CD14-positive monocyte (primary cell): ENCODE measurements at regions not wholly inside any gene's neighbourhood (a gene's known extent, or its start where the extent isn't known, plus 50 kb on each side); places are given as distances from the start of the nearest gene placed in this dataset.

Experiments
- DNase-seq, 3 donors: peaks; one replicate each; pipeline ENCODE4 v3.0.0-alpha.2; 2011 to 2022
- H2AFZ ChIP-seq: 2 replicates; pipeline ENCODE4 v1.6.0; 2012; ENCODE audit warnings: mild to moderate bottlenecking, low read depth, low read length, inconsistent platforms; ENCODE audit not compliant: insufficient read depth, poor library complexity, severe bottlenecking
- H3K27ac ChIP-seq, 2 donors: 1 replicate in 1 of 2; 2 replicates in 1 of 2; pipeline ENCODE4 v1.5.1; 2012 to 2013; ENCODE audit warnings: low read length in 2 of 2, control low read depth in 1 of 2, inconsistent platforms in 1 of 2, low read depth in 1 of 2, mild to moderate bottlenecking in 1 of 2
- H3K27me3 ChIP-seq, 2 donors: one replicate each; pipeline versions ENCODE4 v1.6.0 to v1.6.1; 2011 to 2013; ENCODE audit warnings: low read length in 2 of 2; ENCODE audit not compliant: control insufficient read depth in 2 of 2, insufficient read depth in 2 of 2
- H3K36me3 ChIP-seq, 2 donors: replicated peaks in 1 of 2; 1 replicate in 1 of 2; 2 replicates in 1 of 2; pipeline versions ENCODE4 v1.5.1 to v1.6.1; 2012 to 2013; ENCODE audit warnings: low read length in 2 of 2, control low read depth in 1 of 2, inconsistent platforms in 1 of 2, mild to moderate bottlenecking in 1 of 2; ENCODE audit not compliant: insufficient read depth in 2 of 2, control insufficient read depth in 1 of 2
- H3K4me1 ChIP-seq, 2 donors: 1 replicate in 1 of 2; 2 replicates in 1 of 2; pipeline versions ENCODE4 v1.5.1 to v1.6.1; 2012 to 2013; ENCODE audit warnings: low read length in 2 of 2, control low read depth in 1 of 2, inconsistent platforms in 1 of 2, mild to moderate bottlenecking in 1 of 2, moderate library complexity in 1 of 2; ENCODE audit not compliant: insufficient read depth in 2 of 2, control insufficient read depth in 1 of 2
- H3K4me2 ChIP-seq: replicated peaks from 2 replicates; pipeline ENCODE3; 2012; ENCODE audit warnings: low read length, moderate library complexity, mild to moderate bottlenecking; ENCODE audit not compliant: poor library complexity, severe bottlenecking; ENCODE audit errors: extremely low read depth
- H3K4me3 ChIP-seq, 3 experiments: fragments of 200-600 bp in 1 of 3; sonication (generic) in 1 of 3; replicated peaks in 1 of 3; 1 replicate in 2 of 3; 2 replicates in 1 of 3; pipeline ENCODE4 v1.5.1; 2011 to 2013; ENCODE audit warnings: low read length in 3 of 3, mild to moderate bottlenecking in 3 of 3, control low read depth in 2 of 3, low read depth in 2 of 3, inconsistent platforms in 1 of 3, moderate library complexity in 1 of 3
- H3K79me2 ChIP-seq: 2 replicates; pipeline ENCODE4 v1.6.0; 2012; ENCODE audit warnings: mild to moderate bottlenecking, control low read depth, inconsistent platforms, low read length, moderate library complexity; ENCODE audit not compliant: insufficient read depth
- H3K9ac ChIP-seq: 2 replicates; pipeline ENCODE4 v1.6.0; 2017; ENCODE audit warnings: low read length, mild to moderate bottlenecking; ENCODE audit not compliant: insufficient read depth, poor library complexity, severe bottlenecking
- H3K9me3 ChIP-seq, 2 donors: replicated peaks in 1 of 2; 1 replicate in 1 of 2; 2 replicates in 1 of 2; pipeline versions ENCODE4 v1.5.1 to v1.6.1; 2012 to 2013; ENCODE audit warnings: low read length in 2 of 2, control low read depth in 1 of 2; ENCODE audit not compliant: control insufficient read depth in 1 of 2, insufficient read depth in 1 of 2
- H4K20me1 ChIP-seq: 2 replicates; pipeline ENCODE4 v1.6.0; 2012; ENCODE audit warnings: mild to moderate bottlenecking, low read length, control low read depth, moderate library complexity; ENCODE audit not compliant: insufficient read depth
- H3K27ac Mint-ChIP-seq, 7 donors: one replicate each; pipeline ENCODE4 v1.8.0; 2020; ENCODE audit warnings: mild to moderate bottlenecking in 7 of 7, mixed read lengths in 7 of 7, moderate library complexity in 6 of 7, inconsistent platforms in 2 of 7
- H3K27me3 Mint-ChIP-seq, 3 donors: one replicate each; pipeline ENCODE4 v1.8.0; 2021 to 2022; ENCODE audit warnings: low read depth in 3 of 3, mild to moderate bottlenecking in 3 of 3, mixed read lengths in 3 of 3, moderate library complexity in 3 of 3, inconsistent platforms in 1 of 3
- H3K36me3 Mint-ChIP-seq, 2 donors: one replicate each; pipeline ENCODE4 v1.8.0; 2020; ENCODE audit warnings: mixed read lengths in 2 of 2, inconsistent platforms in 1 of 2, mild to moderate bottlenecking in 1 of 2
- H3K4me1 Mint-ChIP-seq: one replicate; pipeline ENCODE4 v1.8.0; 2020; ENCODE audit warnings: mild to moderate bottlenecking, mixed read lengths
- H3K4me3 Mint-ChIP-seq, 2 donors: one replicate each; pipeline ENCODE4 v1.8.0; 2020; ENCODE audit warnings: mild to moderate bottlenecking in 2 of 2, mixed read lengths in 2 of 2, moderate library complexity in 1 of 2
- H3K9me3 Mint-ChIP-seq, 7 donors: one replicate each; pipeline ENCODE4 v1.8.0; 2020 to 2022; ENCODE audit warnings: mixed read lengths in 7 of 7, mild to moderate bottlenecking in 6 of 7, moderate library complexity in 6 of 7, inconsistent platforms in 2 of 7
- WGBS: methylation state at CpG from one replicate; pipeline ENCODE4 v1.1.5; 2013; ENCODE audit warnings: missing lambda C conversion rate; ENCODE audit not compliant: insufficient coverage; 5-methylcytosine and 5-hydroxymethylcytosine counted together
- intact Hi-C, 2 donors: fragments of 100-400 bp; cut with micrococcal nuclease; formaldehyde crosslinking; loops; one replicate each; pipeline versions ENCODE4 v1.15.0 to v1.15.1; 2023
- TF ChIP-seq, protein P1 (sequence below): fragments of 200-600 bp; IDR thresholded peaks from one replicate; pipeline ENCODE4 v1.8.0; 2022; ENCODE audit warnings: antibody characterized with exemption, mild to moderate bottlenecking

DNA sequence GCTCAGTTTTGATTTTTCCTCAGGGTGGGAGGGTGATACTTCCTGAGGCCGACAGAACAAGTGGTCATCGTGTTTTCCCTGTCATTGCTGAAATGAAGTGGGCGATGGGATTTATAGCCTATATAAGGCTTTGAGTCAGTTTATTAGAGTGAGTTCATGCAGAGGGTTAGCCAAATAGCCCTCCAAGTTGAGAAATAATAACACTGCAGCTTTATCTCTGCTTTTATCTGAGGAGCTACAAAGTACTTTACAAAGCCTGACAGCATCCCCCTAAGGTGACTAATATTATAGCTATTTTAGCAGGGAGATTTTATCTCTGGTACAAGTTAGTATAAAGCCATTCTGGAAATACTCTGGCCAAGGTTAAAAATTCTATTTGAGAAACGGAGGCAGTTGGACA is 389.6 kb downstream of the MFSD1 start:
- no peaks in the 10 kb centered on the region for H3K36me3 ChIP-seq
- Mint-ChIP-seq H3K27ac (no peak overlapping the region), H3K9me3 (peaks cover 0 to 6% (median 3%) of the 10 kb centered on the region in 7 donors), H3K4me1 (no peaks in the 10 kb centered on the region), H3K4me3 (no peak overlapping the region), H3K36me3 (no peaks in the 10 kb centered on the region), H3K27me3 (peaks cover 0 to 8% (median 6%) of the 10 kb centered on the region in 3 donors)
- H3K4me2 ChIP-seq = no peak overlapping the region
- peaks cover 0 to 1% of the 10 kb centered on the region in 2 donors for H3K4me1 ChIP-seq
- H3K27me3 ChIP-seq = no peaks in the 10 kb centered on the region
- TF ChIP-seq, protein P1, sequence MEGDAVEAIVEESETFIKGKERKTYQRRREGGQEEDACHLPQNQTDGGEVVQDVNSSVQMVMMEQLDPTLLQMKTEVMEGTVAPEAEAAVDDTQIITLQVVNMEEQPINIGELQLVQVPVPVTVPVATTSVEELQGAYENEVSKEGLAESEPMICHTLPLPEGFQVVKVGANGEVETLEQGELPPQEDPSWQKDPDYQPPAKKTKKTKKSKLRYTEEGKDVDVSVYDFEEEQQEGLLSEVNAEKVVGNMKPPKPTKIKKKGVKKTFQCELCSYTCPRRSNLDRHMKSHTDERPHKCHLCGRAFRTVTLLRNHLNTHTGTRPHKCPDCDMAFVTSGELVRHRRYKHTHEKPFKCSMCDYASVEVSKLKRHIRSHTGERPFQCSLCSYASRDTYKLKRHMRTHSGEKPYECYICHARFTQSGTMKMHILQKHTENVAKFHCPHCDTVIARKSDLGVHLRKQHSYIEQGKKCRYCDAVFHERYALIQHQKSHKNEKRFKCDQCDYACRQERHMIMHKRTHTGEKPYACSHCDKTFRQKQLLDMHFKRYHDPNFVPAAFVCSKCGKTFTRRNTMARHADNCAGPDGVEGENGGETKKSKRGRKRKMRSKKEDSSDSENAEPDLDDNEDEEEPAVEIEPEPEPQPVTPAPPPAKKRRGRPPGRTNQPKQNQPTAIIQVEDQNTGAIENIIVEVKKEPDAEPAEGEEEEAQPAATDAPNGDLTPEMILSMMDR = no peak
- H3K4me3 ChIP-seq = no peak overlapping the region
- H3K9me3 ChIP-seq = peaks cover 0 to 7% of the 10 kb centered on the region in 2 donors
- H3K27ac ChIP-seq = no peak overlapping the region
- DNase-seq = no peak
- H3K79me2 ChIP-seq = no peaks in the 10 kb centered on the region
- no peaks in the 10 kb centered on the region for H4K20me1 ChIP-seq
- intact Hi-C loops = no loop called here
- 100% methylated on average over 1 of the region's 4 CpGs for WGBS
- H3K9ac ChIP-seq = no peak overlapping the region
- H2AFZ ChIP-seq = no peak overlapping the region

DNA sequence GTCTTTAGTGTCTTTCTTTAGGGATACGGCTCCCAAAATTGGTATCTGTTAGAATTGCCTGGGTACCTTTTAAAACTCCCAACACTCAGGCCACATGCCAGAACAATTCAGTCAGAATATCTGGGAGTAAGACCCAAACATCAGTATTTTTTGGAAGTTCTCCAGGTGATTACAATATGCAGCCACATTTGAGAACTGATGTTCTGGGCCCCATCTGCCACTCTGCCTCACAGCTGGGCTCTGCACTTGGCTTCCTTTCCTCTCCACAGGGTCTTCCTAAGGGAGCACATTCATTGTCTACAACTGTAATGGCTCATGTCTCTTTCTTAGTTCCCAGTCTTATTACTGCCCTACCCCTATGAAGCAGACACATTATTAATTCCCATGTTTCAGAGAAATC is 394.5 kb downstream of the MFSD1 start:
- no peak for DNase-seq
- Mint-ChIP-seq H3K4me1 (no peaks in the 10 kb centered on the region), H3K4me3 (no peak overlapping the region), H3K9me3 (peaks cover under 1 to 12% (median 3%) of the 10 kb centered on the region in 7 donors), H3K27me3 (peaks cover 0 to 6% (median 4%) of the 10 kb centered on the region in 3 donors), H3K36me3 (no peaks in the 10 kb centered on the region), H3K27ac (no peak overlapping the region)
- H3K79me2 ChIP-seq = no peaks in the 10 kb centered on the region
- H3K27ac ChIP-seq = no peak overlapping the region
- H3K9me3 ChIP-seq = no peaks in the 10 kb centered on the region
- H4K20me1 ChIP-seq = no peaks in the 10 kb centered on the region
- H2AFZ ChIP-seq = no peak overlapping the region
- intact Hi-C loops = no loop called here
- no CpG with 5 or more reads among the region's 1 CpG for WGBS
- no peak overlapping the region for H3K4me3 ChIP-seq
- no peak overlapping the region for H3K4me2 ChIP-seq
- TF ChIP-seq, protein P1 = no peak
- no peaks in the 10 kb centered on the region for H3K36me3 ChIP-seq
- no peaks in the 10 kb centered on the region for H3K27me3 ChIP-seq
- H3K4me1 ChIP-seq = no peaks in the 10 kb centered on the region
- no peak overlapping the region for H3K9ac ChIP-seq
